NOMO-1 treated with DMSO at 0.1 percent for 48 hours (cell line): ENCODE measurements at regions not wholly inside any gene's neighbourhood (a gene's known extent, or its start where the extent isn't known, plus 50 kb on each side); places are given as distances from the start of the nearest gene placed in this dataset.
A peak's percentile ranks its signal among the peaks of the same experiment; 100 is the strongest.
"Not testable (repeated sequence)": the region's sequence is repeated elsewhere in the genome, so short reads cannot be mapped to it uniquely, and the experiment has no call there.

Experiments used
- DNase-seq: peaks from one replicate; lab custom pipeline; 2025; ENCODE audit not compliant: unreplicated experiment; lab: John Stamatoyannopoulos, UW

DNA sequence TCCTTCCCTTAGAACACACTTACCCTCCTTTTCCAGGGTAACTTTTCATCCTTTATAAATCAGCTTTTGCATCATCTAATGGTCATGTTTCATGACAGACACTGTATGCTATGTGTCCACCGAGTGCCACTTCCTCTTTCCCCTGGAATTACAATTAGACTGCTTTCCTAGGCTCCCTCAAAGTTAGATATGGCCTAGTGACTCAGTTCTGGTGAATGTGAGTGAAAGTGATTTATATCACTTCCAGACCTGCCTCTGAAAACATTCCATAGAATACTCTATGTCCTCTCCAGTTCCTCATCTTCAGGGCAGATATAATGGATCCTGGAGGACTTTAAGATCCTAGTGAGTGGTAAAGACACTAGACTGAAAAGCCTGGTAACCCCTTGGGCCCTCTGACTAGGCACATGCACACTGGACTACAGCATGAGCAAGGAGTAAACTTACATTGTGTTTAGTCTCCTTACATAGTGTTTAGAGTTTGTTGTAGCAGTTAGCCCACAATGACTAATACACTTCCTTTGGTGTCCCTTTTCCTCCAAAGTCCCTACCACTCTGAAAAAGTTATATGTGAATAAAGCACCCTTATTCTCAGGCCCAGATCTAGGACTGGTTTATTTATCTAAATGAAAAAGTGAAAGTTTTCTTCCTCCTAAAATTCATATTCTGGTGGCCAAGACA is 59.3 kb downstream of the GPR88 start:
- peak; percentile 69 for DNase-seq

GRCh38 chr1:100597784-100598183 is 59.8 kb downstream of the GPR88 start:
- DNase-seq = no peak

DNA sequence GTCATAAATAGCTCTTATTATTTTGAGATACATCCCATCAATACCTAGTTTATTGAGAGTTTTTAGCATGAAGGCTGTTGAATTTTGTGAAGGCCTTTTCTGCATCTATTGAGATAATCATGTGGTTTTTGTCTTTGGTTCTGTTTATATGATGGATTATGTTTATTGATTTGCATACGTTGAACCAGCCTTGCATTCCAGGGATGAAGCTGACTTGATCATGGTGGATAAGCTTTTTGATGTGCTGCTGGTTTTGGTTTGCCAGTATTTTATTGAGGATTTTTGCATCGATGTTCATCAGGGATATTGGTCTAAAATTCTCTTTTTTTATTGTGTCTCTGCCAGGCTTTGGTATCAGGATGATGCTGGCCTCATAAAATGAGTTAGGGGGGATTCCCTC is 62.4 kb downstream of the GPR88 start:
- not testable (repeated sequence) for DNase-seq

GRCh38 chr1:100602028-100602427 is 64.1 kb downstream of the GPR88 start:
- not testable (repeated sequence) for DNase-seq

GRCh38 chr1:100604372-100604771 is 66.4 kb downstream of the GPR88 start:
- DNase-seq = no peak

DNA sequence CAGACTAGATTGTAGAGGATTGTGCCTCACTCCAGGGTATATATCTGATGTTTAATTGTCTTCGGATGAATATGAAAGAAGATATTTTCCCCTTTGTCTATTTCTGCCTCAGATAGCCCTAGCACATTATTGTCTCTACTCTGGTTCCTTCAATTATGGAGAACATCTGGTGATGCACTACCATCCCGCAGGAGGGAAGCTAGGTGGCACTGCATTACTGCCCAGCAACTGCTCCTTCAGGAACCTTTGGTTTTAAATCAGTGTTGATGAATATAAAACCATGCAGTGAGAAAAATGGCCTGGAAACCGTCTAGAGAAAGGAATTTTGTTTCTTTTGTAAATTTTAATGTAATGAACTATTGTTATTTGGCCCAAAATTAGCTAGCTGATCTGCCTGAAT is 68.5 kb downstream of the GPR88 start:
- no peak for DNase-seq

- no peak for DNase-seq
Measured at GRCh38 chr1:100607628-100608240, 69.8 kb downstream of the GPR88 start.

GRCh38 chr1:100609849-100610248 is 71.9 kb downstream of the GPR88 start:
- DNase-seq = no peak

- no peak for DNase-seq
Measured at GRCh38 chr1:100611086-100611485, 73.1 kb downstream of the GPR88 start.

- no peak for DNase-seq
Measured at GRCh38 chr1:100612540-100612939, 74.6 kb downstream of the GPR88 start.

GRCh38 chr1:100613817-100614559 is 76.0 kb downstream of the GPR88 start:
- DNase-seq = no peak

DNA sequence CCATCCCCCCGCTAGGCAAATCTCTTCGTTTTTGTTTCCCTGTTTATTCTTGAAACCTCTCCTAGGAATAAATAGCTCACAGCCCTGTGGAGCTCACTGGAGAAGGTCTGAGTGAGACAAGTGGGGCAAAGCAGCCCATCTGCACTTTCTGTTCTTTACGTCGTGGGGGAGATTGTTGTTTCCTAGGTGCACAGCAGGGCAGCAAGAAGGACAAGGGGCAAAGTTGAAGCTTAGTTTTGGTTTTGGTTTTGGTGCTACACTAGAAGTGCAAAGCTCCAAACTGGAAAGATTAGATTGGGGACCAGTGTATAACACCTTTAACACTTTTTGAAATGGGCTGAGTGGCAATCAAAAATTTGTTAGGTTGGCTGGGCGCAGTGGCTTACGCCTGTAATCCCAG is 76.6 kb downstream of the GPR88 start:
- no peak for DNase-seq

DNA sequence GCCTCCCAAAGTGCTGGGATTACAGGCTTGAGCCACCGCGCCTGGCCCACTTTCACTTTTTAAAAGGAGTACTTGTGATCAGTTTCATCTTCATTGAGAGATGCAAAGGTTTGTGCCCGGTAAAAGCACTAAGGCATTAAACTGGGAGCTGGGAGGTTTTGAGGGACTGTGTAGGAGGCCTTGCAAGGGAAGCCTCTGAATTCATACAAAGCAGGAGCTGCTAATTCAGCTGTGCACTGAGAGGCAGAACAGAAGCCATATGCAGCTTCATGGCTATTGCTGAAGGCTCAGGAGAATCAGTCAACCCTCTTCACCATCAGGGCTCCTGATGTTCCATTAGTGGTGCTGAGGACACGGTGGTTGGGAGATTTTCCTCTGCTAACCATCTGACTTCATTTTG is 77.7 kb downstream of the GPR88 start:
- DNase-seq = no peak

DNA sequence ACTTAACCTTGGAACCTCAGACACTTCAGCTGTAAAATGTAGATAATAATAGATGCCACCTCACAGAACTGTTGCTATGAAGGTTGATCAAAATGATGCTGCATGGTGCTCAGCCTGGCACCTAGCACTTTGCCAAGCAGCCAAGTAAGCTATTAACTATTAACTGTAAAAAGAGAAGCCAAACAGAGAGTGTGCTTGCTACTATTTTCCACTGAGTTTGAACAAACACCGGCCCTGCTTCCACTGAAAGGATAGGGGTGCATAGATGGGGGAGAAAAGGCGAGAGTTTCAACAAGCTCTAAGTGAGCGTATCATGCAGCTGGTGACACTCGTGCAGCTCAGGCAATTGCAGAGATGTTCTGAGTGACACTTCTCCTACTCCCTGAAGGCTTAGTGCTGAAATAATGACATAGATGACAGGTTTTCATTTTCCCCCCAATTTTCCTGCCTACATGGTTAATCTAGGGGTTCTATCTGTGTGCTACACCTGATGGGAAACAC is 78.2 kb downstream of the GPR88 start:
- no peak for DNase-seq

GRCh38 chr1:100622037-100622436 is 84.1 kb downstream of the GPR88 start:
- no peak for DNase-seq

GRCh38 chr1:100622506-100622905 is 84.6 kb downstream of the GPR88 start:
- no peak for DNase-seq

- DNase-seq = no peak
Measured at GRCh38 chr1:100622966-100623762, 85.2 kb downstream of the GPR88 start.

DNA sequence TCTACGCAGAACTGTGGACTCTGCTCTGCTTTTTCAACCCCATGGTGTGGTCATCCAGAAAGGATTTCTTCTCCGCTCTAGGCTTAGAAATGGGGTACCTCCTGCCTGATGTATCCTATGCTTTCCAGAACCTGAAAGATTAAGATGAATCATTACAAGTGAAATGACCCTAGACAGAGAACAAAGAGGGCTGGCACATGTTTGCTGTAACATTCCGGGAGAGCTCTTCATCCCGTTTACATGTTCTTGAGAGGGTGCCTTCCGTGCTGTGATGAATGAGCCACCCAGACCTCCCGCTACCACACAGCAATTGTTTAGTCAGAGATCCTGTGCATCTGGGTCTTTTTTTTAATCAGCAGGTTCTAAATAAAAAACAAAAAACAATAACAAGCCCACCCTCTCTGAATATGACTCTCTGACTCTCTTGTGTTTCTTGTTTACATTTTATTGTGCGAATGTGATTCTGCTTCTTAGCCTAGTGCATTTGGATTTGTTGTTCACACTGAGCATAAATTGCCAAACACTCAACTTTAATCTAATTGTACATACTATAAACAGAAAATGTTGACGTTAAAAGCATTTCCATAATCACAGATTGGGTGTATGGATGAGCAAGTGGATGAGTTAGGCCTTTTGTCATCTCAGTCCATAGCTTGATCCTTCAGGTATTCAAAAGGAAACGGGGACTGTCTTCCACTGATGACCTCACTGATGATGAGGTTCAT is 87.1 kb downstream of the GPR88 start:
- no peak for DNase-seq

DNA sequence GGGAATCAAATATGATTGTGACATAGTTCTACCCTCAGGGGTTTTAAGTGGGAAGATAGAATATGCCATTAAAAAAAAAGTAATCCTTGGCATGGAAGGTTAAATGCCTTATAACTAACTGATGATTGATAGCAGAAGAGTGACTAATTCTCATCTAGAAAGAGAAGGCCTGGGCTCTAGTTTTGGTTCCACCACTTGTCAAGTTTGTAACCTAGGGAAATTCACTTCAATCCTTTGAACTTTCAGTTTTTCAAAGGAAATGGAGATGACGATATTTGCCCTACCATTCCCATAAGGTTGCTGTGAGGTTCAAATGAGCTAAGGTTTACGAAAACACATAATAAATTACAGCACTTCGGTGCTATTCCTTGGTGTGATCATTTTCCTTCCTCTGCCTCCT is 88.5 kb downstream of the GPR88 start:
- DNase-seq = no peak

GRCh38 chr1:100627054-100627716 is 89.2 kb downstream of the GPR88 start:
- DNase-seq = peak; percentile 53
